GM12878 (cell line): ENCODE measurements at regions not wholly inside any gene's neighbourhood (a gene's known extent, or its start where the extent isn't known, plus 50 kb on each side); places are given as distances from the start of the nearest gene placed in this dataset.

Experiments
- ATAC-seq: fragments of 200-7000 bp; cut with Tn5 transposase; 3 replicates; pipeline ENCODE4 v1.9.1; 2020; ENCODE audit warnings: mild to moderate bottlenecking, moderate library complexity
- BruUV-seq: library from RNA; stranded (reverse); fragments of 400-500 nt; replicated peaks from 2 replicates; lab custom pipeline; 2021; lab: Mats Ljungman, UMichigan
- CTCF ChIA-PET: fragments of 300-600 bp; sonication (Branson Sonifier 250); formaldehyde crosslinking; extraction: SDS; loops from one replicate; lab custom pipeline; 2021; ENCODE audit warnings: inconsistent platforms; lab: Yijun Ruan, JAX
- POLR2A ChIA-PET: fragments of 350-600 bp; formaldehyde crosslinking; extraction: SDS; loops from one replicate; lab custom pipeline; 2021; ENCODE audit warnings: inconsistent platforms; lab: Charles Lee
- RAD21 ChIA-PET: fragments of 300-600 bp; sonication (Branson Sonifier 250); formaldehyde crosslinking; loops from one replicate; lab custom pipeline; 2023; ENCODE audit warnings: antibody characterized with exemption; ENCODE audit not compliant: unreplicated experiment; lab: Charles Lee
- SMC1A ChIA-PET: fragments of 300-600 bp; sonication (Branson Sonifier 250); formaldehyde crosslinking; loops from one replicate; lab custom pipeline; 2023; ENCODE audit not compliant: unreplicated experiment, uncharacterized antibody; lab: Charles Lee
- DNase-seq: peaks from one replicate; pipeline ENCODE4 v3.0.0-alpha.2; 2011; ENCODE audit warnings: low read depth, low spot score
- FAIRE-seq: peaks from 3 replicates; lab custom pipeline; 2011; peaks lifted over from hg19 to GRCh38; lab: Jason Lieb, UNC
- H2AFZ ChIP-seq: 2 replicates; pipeline ENCODE4 v1.6.0; 2011; ENCODE audit warnings: low read depth, low read length, control low read depth; ENCODE audit not compliant: control insufficient read depth
- H3K27ac ChIP-seq: 2 replicates; pipeline ENCODE4 v1.5.1; 2011; ENCODE audit warnings: control low read depth; ENCODE audit not compliant: control insufficient read depth, insufficient read depth
- H3K27me3 ChIP-seq, 2 experiments: replicated peaks in 1 of 2; 2 replicates each; pipeline versions ENCODE4 v1.6.0 to v1.6.1; 2011; ENCODE audit warnings: low read length in 1 of 2; ENCODE audit not compliant: control insufficient read depth in 2 of 2, insufficient read depth in 2 of 2
- H3K36me3 ChIP-seq, 2 experiments: 2 replicates each; pipeline ENCODE4 v1.5.1; 2011; ENCODE audit warnings: low read length in 1 of 2; ENCODE audit not compliant: control insufficient read depth in 2 of 2, insufficient read depth in 2 of 2
- H3K4me1 ChIP-seq: 2 replicates; pipeline ENCODE4 v1.6.1; 2011; ENCODE audit warnings: mild to moderate bottlenecking, low read length, moderate library complexity, mixed read lengths; ENCODE audit not compliant: control insufficient read depth, insufficient read depth
- H3K4me2 ChIP-seq: 2 replicates; pipeline ENCODE4 v1.6.0; 2011; ENCODE audit warnings: control low read depth; ENCODE audit not compliant: control insufficient read depth, insufficient read depth
- H3K4me3 ChIP-seq: fragments of 200-600 bp; sonication (generic); 2 replicates; pipeline ENCODE4 v1.5.1; 2016
- H3K79me2 ChIP-seq: 2 replicates; pipeline ENCODE4 v1.6.0; 2011; ENCODE audit warnings: low read length; ENCODE audit not compliant: control insufficient read depth, insufficient read depth
- H3K9ac ChIP-seq: 2 replicates; pipeline ENCODE4 v1.8.0; 2011; ENCODE audit warnings: low read length, control low read depth, mixed read lengths; ENCODE audit not compliant: control insufficient read depth, insufficient read depth
- H3K9me3 ChIP-seq: replicated peaks from 3 replicates; pipeline ENCODE4 v1.5.1; 2011; ENCODE audit warnings: mild to moderate bottlenecking, low read length; ENCODE audit not compliant: control insufficient read depth, insufficient read depth
- H4K20me1 ChIP-seq: 2 replicates; pipeline ENCODE4 v1.6.0; 2011; ENCODE audit not compliant: control insufficient read depth, insufficient read depth
- CTCF ChIP-seq, 3 experiments: IDR thresholded peaks in 2 of 3; conservative IDR thresholded peaks in 1 of 3; 2 replicates each; pipeline ENCODE4 v1.5.1; 2011; ENCODE audit warnings: low read depth in 3 of 3, low read length in 3 of 3, mild to moderate bottlenecking in 3 of 3, control low read depth in 2 of 3, moderate library complexity in 2 of 3, inconsistent platforms in 1 of 3, mixed read lengths in 1 of 3; ENCODE audit not compliant: control insufficient read depth in 2 of 3, insufficient read depth in 1 of 3; ENCODE audit errors: extremely low read depth in 1 of 3
- CUX1 ChIP-seq: IDR thresholded peaks from 2 replicates; pipeline ENCODE4 v1.6.1; 2012; ENCODE audit warnings: improper control_type of control experiment, low read depth, low read length; ENCODE audit not compliant: insufficient replicate concordance
- JUNB ChIP-seq: IDR thresholded peaks from 2 replicates; pipeline ENCODE4 v1.6.1; 2016; ENCODE audit warnings: antibody characterized with exemption, mild to moderate bottlenecking
- LARP7 ChIP-seq: fragments of 450-650 bp; IDR thresholded peaks from 2 replicates; pipeline ENCODE4 v1.6.1; 2017; ENCODE audit warnings: mild to moderate bottlenecking
- MYC ChIP-seq: IDR thresholded peaks from 2 replicates; pipeline ENCODE4 v1.6.1; 2011; ENCODE audit warnings: mild to moderate bottlenecking, low read length, moderate library complexity, inconsistent platforms; ENCODE audit not compliant: insufficient read depth, insufficient replicate concordance, insufficient read length, severe bottlenecking
- NFYA ChIP-seq: IDR thresholded peaks from 2 replicates; pipeline ENCODE4 v1.6.1; 2011; ENCODE audit warnings: low read depth, mild to moderate bottlenecking, low read length, improper control_type of control experiment, borderline replicate concordance
- NR2C2 ChIP-seq: IDR thresholded peaks from 2 replicates; pipeline ENCODE4 v1.6.1; 2011; ENCODE audit warnings: borderline replicate concordance, low read depth; ENCODE audit not compliant: control insufficient read depth, insufficient read length
- NRF1 ChIP-seq: conservative IDR thresholded peaks from 2 replicates; pipeline ENCODE4 v1.6.1; 2011; ENCODE audit warnings: mild to moderate bottlenecking, low read depth, low read length, improper control_type of control experiment
- RAD51 ChIP-seq: fragments of 450-650 bp; IDR thresholded peaks from 2 replicates; pipeline ENCODE4 v1.6.1; 2016; ENCODE audit warnings: moderate library complexity, mild to moderate bottlenecking, inconsistent platforms
- REST ChIP-seq: IDR thresholded peaks from 2 replicates; pipeline ENCODE4 v1.6.1; 2012; ENCODE audit warnings: mild to moderate bottlenecking, low read depth, low read length
- RUNX3 ChIP-seq: IDR thresholded peaks from 2 replicates; pipeline ENCODE4 v1.6.1; 2012; ENCODE audit warnings: low read length, inconsistent platforms
- SMARCA5 ChIP-seq: fragments of 450-650 bp; IDR thresholded peaks from 2 replicates; pipeline ENCODE4 v1.6.1; 2017; ENCODE audit warnings: mild to moderate bottlenecking
- TARDBP ChIP-seq: IDR thresholded peaks from 2 replicates; pipeline ENCODE4 v1.6.1; 2016; ENCODE audit warnings: borderline replicate concordance
- ZNF24 ChIP-seq: fragments of 450-650 bp; IDR thresholded peaks from 2 replicates; pipeline ENCODE4 v1.6.1; 2017; ENCODE audit warnings: antibody characterized with exemption, mild to moderate bottlenecking
- WGBS: methylation state at CpG from one replicate; pipeline ENCODE4 v1.1.6; 2016; ENCODE audit warnings: low lambda C conversion rate; ENCODE audit not compliant: insufficient replicate concordance, insufficient coverage; ENCODE audit errors: missing lambda C conversion rate; 5-methylcytosine and 5-hydroxymethylcytosine counted together
- in situ Hi-C: fragments of 300-500 bp; cut with MboI; formaldehyde crosslinking; loops from 9 replicates; pipeline ENCODE4 v1.14.3; 2018; ENCODE audit warnings: mixed read lengths
- intact Hi-C: fragments of 100-400 bp; cut with micrococcal nuclease; formaldehyde crosslinking; loops from one replicate; pipeline ENCODE4 v1.14.2; 2022; ENCODE audit not compliant: unreplicated experiment

- RAD21 ChIA-PET: no interaction called here
- Histone ChIP-seq H2AFZ (no peak overlapping the region), H3K4me1 (no peaks in the 10 kb centered on the region), H3K27ac (no peak overlapping the region), H3K79me2 (no peaks in the 10 kb centered on the region), H4K20me1 (no peaks in the 10 kb centered on the region), H3K9ac (no peak overlapping the region), H3K4me3 (no peak overlapping the region), H3K4me2 (no peak overlapping the region), H3K27me3 (no peaks in the 10 kb centered on the region), H3K36me3 (no peaks in the 10 kb centered on the region), H3K9me3 (no peaks in the 10 kb centered on the region; the same call in 2 of the 3 replicates)
- 30% methylated on average over 14 of the region's 14 CpGs for WGBS
- BruUV-seq: no TSS peak
- DNase-seq: no peak
- CTCF ChIA-PET: no interaction called here
- SMC1A ChIA-PET: no interaction called here
- no peak for TF ChIP-seq SMARCA5
- no peak for TF ChIP-seq LARP7
- TF ChIP-seq NFYA: no peak
- no peak for TF ChIP-seq NR2C2
- TF ChIP-seq CUX1: no peak
- TF ChIP-seq REST: no peak
- no peak for TF ChIP-seq TARDBP
- TF ChIP-seq RAD51: no peak
- TF ChIP-seq CTCF (IDR thresholded peaks at IDR 0.05 in 2 of 3, conservative IDR thresholded peaks at IDR 0.05 in 1 of 3; ENCODE audit: control insufficient read depth in 2 of 3, extremely low read depth in 1 of 3, insufficient read depth in 1 of 3, low read depth in 3 of 3, low read length in 3 of 3): no peak
- no peak for TF ChIP-seq NRF1
- no peak for TF ChIP-seq JUNB
- TF ChIP-seq ZNF24: no peak
- TF ChIP-seq MYC: no peak
- no peak for TF ChIP-seq RUNX3
- in situ Hi-C loops: no loop called here
- POLR2A ChIA-PET: no interaction called here
- intact Hi-C loops: no loop called here
- no peak for ATAC-seq
- FAIRE-seq: no peak
These were observed 77.5 kb upstream of the TTC34 start for GRCh38 chr1:2879026-2879425.
